CD4-positive, alpha-beta memory T cell (primary cell): ENCODE measurements at regions not wholly inside any gene's neighbourhood (a gene's known extent, or its start where the extent isn't known, plus 50 kb on each side); places are given as distances from the start of the nearest gene placed in this dataset.
"Not testable (repeated sequence)": the region's sequence is repeated elsewhere in the genome, so short reads cannot be mapped to it uniquely, and the experiment has no call there.

ENCODE experiments used
- CTCF ChIA-PET: fragments of 350-600 bp; sonication (Branson Sonifier 250); formaldehyde crosslinking; loops from one replicate; lab custom pipeline; 2021; ENCODE audit warnings: inconsistent platforms; ENCODE audit not compliant: partially characterized antibody; lab: Charles Lee
- POLR2A ChIA-PET: fragments of 350-600 bp; sonication (Branson Sonifier 250); formaldehyde crosslinking; loops from one replicate; lab custom pipeline; 2021; ENCODE audit not compliant: partially characterized antibody; lab: Charles Lee
- DNase-seq, 5 donors: peaks; one replicate each; pipeline versions ENCODE4 v3.0.0 to v3.0.0-alpha.2; 2020 to 2022; ENCODE audit warnings: mixed read lengths in 1 of 5
- H3K27ac ChIP-seq: one replicate; pipeline ENCODE4 v1.7.0; 2013; ENCODE audit warnings: low read depth, low read length
- H3K27me3 ChIP-seq: 2 replicates; pipeline ENCODE4 v1.7.0; 2013; ENCODE audit warnings: mild to moderate bottlenecking, low read length, moderate library complexity; ENCODE audit not compliant: insufficient read depth
- H3K36me3 ChIP-seq: 2 replicates; pipeline ENCODE4 v1.7.0; 2013; ENCODE audit warnings: mild to moderate bottlenecking, low read length, moderate library complexity; ENCODE audit not compliant: insufficient read depth
- H3K4me1 ChIP-seq: 2 replicates; pipeline ENCODE4 v1.7.0; 2013; ENCODE audit warnings: mild to moderate bottlenecking, low read length, moderate library complexity; ENCODE audit not compliant: insufficient read depth
- H3K4me3 ChIP-seq, 2 donors: one replicate each; pipeline ENCODE4 v1.7.0; 2013; ENCODE audit warnings: low read length in 2 of 2, mild to moderate bottlenecking in 1 of 2
- H3K9me3 ChIP-seq, 2 donors: one replicate each; pipeline ENCODE4 v1.7.0; 2013; ENCODE audit warnings: low read length in 2 of 2, control low read depth in 1 of 2; ENCODE audit not compliant: control insufficient read depth in 1 of 2
- H3K27ac Mint-ChIP-seq, 7 donors: one replicate each; pipeline ENCODE4 v1.8.0; 2020 to 2021; ENCODE audit warnings: mixed read lengths in 7 of 7, mild to moderate bottlenecking in 6 of 7, inconsistent platforms in 3 of 7, moderate library complexity in 3 of 7
- H3K27me3 Mint-ChIP-seq, 2 donors: one replicate each; pipeline ENCODE4 v1.8.0; 2020 to 2021; ENCODE audit warnings: mixed read lengths in 2 of 2
- H3K36me3 Mint-ChIP-seq, 2 donors: one replicate each; pipeline ENCODE4 v1.8.0; 2020 to 2021; ENCODE audit warnings: mixed read lengths in 2 of 2, inconsistent platforms in 1 of 2, mild to moderate bottlenecking in 1 of 2
- H3K4me1 Mint-ChIP-seq, 4 donors: one replicate each; pipeline ENCODE4 v1.8.0; 2020 to 2021; ENCODE audit warnings: mixed read lengths in 4 of 4, mild to moderate bottlenecking in 1 of 4
- H3K4me3 Mint-ChIP-seq, 8 donors: one replicate each; pipeline ENCODE4 v1.8.0; 2020 to 2021; ENCODE audit warnings: mixed read lengths in 8 of 8, mild to moderate bottlenecking in 7 of 8, moderate library complexity in 6 of 8, inconsistent platforms in 3 of 8
- H3K9me3 Mint-ChIP-seq, 8 donors: one replicate each; pipeline ENCODE4 v1.8.0; 2020 to 2021; ENCODE audit warnings: mixed read lengths in 8 of 8, mild to moderate bottlenecking in 5 of 8, inconsistent platforms in 3 of 8, moderate library complexity in 1 of 8
- intact Hi-C: fragments of 100-400 bp; cut with micrococcal nuclease; formaldehyde crosslinking; loops from one replicate; pipeline ENCODE4 v1.15.1; 2023

GRCh38 chr16:26391833-26392232 is 674.9 kb upstream of the C16orf82 start:
- no peak for DNase-seq
- Mint-ChIP-seq H3K27me3 (peaks cover 3 to 8% of the 10 kb centered on the region in 2 donors), H3K9me3 (peaks cover 0 to 5% (median under 1%) of the 10 kb centered on the region in 8 donors), H3K4me1 (no peaks in the 10 kb centered on the region), H3K27ac (no peak overlapping the region), H3K36me3 (no peaks in the 10 kb centered on the region), H3K4me3 (no peak overlapping the region)
- Histone ChIP-seq H3K36me3 (no peaks in the 10 kb centered on the region), H3K4me3 (no peak overlapping the region), H3K27me3 (no peaks in the 10 kb centered on the region), H3K9me3 (no peaks in the 10 kb centered on the region), H3K4me1 (no peaks in the 10 kb centered on the region), H3K27ac (no peak overlapping the region)
- intact Hi-C loops: no loop called here
- ChIA-PET POLR2A (no interaction called here), CTCF (no interaction called here)

- peaks cover 1 to 6% of the 10 kb centered on the region in 2 donors for H3K27me3 Mint-ChIP-seq
- no peak for DNase-seq
- H3K27me3 ChIP-seq: no peaks in the 10 kb centered on the region
These were observed 672.3 kb upstream of the C16orf82 start for GRCh38 chr16:26394409-26394808.

GRCh38 chr16:26395700-26396099 is 671.0 kb upstream of the C16orf82 start:
- Mint-ChIP-seq H3K36me3 (no peaks in the 10 kb centered on the region), H3K27ac (no peak overlapping the region), H3K4me1 (no peaks in the 10 kb centered on the region), H3K27me3 (peaks cover 1 to 6% of the 10 kb centered on the region in 2 donors), H3K4me3 (no peak overlapping the region), H3K9me3 (peaks cover 0 to 7% (median under 1%) of the 10 kb centered on the region in 8 donors)
- no peaks in the 10 kb centered on the region for H3K9me3 ChIP-seq
- H3K36me3 ChIP-seq: no peaks in the 10 kb centered on the region
- no peaks in the 10 kb centered on the region for H3K27me3 ChIP-seq
- H3K4me1 ChIP-seq: no peaks in the 10 kb centered on the region
- no peak for DNase-seq
- H3K27ac ChIP-seq: no peak overlapping the region
- CTCF ChIA-PET: no interaction called here
- no peak overlapping the region for H3K4me3 ChIP-seq
- intact Hi-C loops: no loop called here
- POLR2A ChIA-PET: no interaction called here

More at GRCh38 chr16:26394409-26394808, 672.3 kb upstream of the C16orf82 start:
- peaks cover 0 to 5% (median under 1%) of the 10 kb centered on the region in 8 donors for H3K9me3 Mint-ChIP-seq
- H3K4me1 ChIP-seq: no peaks in the 10 kb centered on the region
- ChIA-PET CTCF (no interaction called here), POLR2A (no interaction called here)
- no peaks in the 10 kb centered on the region for H3K4me1 Mint-ChIP-seq
- no peak overlapping the region for H3K4me3 ChIP-seq
- no peaks in the 10 kb centered on the region for H3K36me3 Mint-ChIP-seq
- no peak overlapping the region for H3K4me3 Mint-ChIP-seq
- H3K36me3 ChIP-seq: no peaks in the 10 kb centered on the region
- no peaks in the 10 kb centered on the region for H3K9me3 ChIP-seq
- no peak overlapping the region for H3K27ac Mint-ChIP-seq
- no peak overlapping the region for H3K27ac ChIP-seq
- intact Hi-C loops: no loop called here

GRCh38 chr16:26396511-26397235 is 670.1 kb upstream of the C16orf82 start:
- Mint-ChIP-seq H3K4me3 (no peak overlapping the region), H3K4me1 (no peaks in the 10 kb centered on the region), H3K27me3 (peaks cover 1 to 6% of the 10 kb centered on the region in 2 donors), H3K27ac (no peak overlapping the region), H3K36me3 (no peaks in the 10 kb centered on the region), H3K9me3 (peaks cover 0 to 7% (median 3%) of the 10 kb centered on the region in 8 donors)
- intact Hi-C loops: no loop called here
- H3K27ac ChIP-seq: no peak overlapping the region
- DNase-seq: no peak
- H3K9me3 ChIP-seq: no peaks in the 10 kb centered on the region
- no peaks in the 10 kb centered on the region for H3K4me1 ChIP-seq
- no peaks in the 10 kb centered on the region for H3K36me3 ChIP-seq
- no peaks in the 10 kb centered on the region for H3K27me3 ChIP-seq
- ChIA-PET CTCF (no interaction called here), POLR2A (no interaction called here)
- H3K4me3 ChIP-seq: no peak overlapping the region

GRCh38 chr16:26413780-26414179 is 652.9 kb upstream of the C16orf82 start:
- Histone ChIP-seq H3K4me1 (no peaks in the 10 kb centered on the region), H3K9me3 (no peaks in the 10 kb centered on the region), H3K4me3 (no peak overlapping the region), H3K36me3 (no peaks in the 10 kb centered on the region), H3K27ac (no peak overlapping the region), H3K27me3 (no peaks in the 10 kb centered on the region)
- H3K27me3 Mint-ChIP-seq: peaks cover 0 to 5% of the 10 kb centered on the region in 2 donors
- H3K36me3 Mint-ChIP-seq: no peaks in the 10 kb centered on the region
- no peaks in the 10 kb centered on the region for H3K4me1 Mint-ChIP-seq
- peaks cover 0 to 18% (median 5%) of the 10 kb centered on the region in 8 donors for H3K9me3 Mint-ChIP-seq
- intact Hi-C loops: no loop called here
- H3K27ac Mint-ChIP-seq: no peak overlapping the region
- ChIA-PET CTCF (no interaction called here), POLR2A (no interaction called here)
- no peak overlapping the region for H3K4me3 Mint-ChIP-seq
- no peak for DNase-seq

- H3K4me3 Mint-ChIP-seq, POLR2A ChIA-PET, H3K36me3 ChIP-seq, H3K4me1 ChIP-seq, H3K27me3 ChIP-seq, intact Hi-C loops, H3K4me3 ChIP-seq, H3K27me3 Mint-ChIP-seq, H3K36me3 Mint-ChIP-seq, H3K9me3 ChIP-seq, H3K27ac ChIP-seq, CTCF ChIA-PET, H3K4me1 Mint-ChIP-seq, H3K27ac Mint-ChIP-seq: not testable (repeated sequence)
- H3K9me3 Mint-ChIP-seq: peaks cover 0 to 14% (median 7%) of the 10 kb centered on the region in 8 donors
- DNase-seq: peak in 1 of 5 donors; percentile 22
These were observed 647.3 kb upstream of the C16orf82 start for GRCh38 chr16:26419458-26419857.

- Mint-ChIP-seq H3K9me3 (peaks cover 0 to 10% (median under 1%) of the 10 kb centered on the region in 8 donors), H3K27me3 (peaks cover 3% of the 10 kb centered on the region in 2 donors), H3K4me1 (no peaks in the 10 kb centered on the region), H3K4me3 (no peak overlapping the region), H3K36me3 (no peaks in the 10 kb centered on the region), H3K27ac (no peak overlapping the region)
- intact Hi-C loops: no loop called here
- Histone ChIP-seq H3K9me3 (no peaks in the 10 kb centered on the region), H3K36me3 (no peaks in the 10 kb centered on the region), H3K4me1 (no peaks in the 10 kb centered on the region), H3K4me3 (no peak overlapping the region), H3K27me3 (no peaks in the 10 kb centered on the region), H3K27ac (no peak overlapping the region)
- POLR2A ChIA-PET: no interaction called here
- CTCF ChIA-PET: no interaction called here
- no peak for DNase-seq
These were observed 636.1 kb upstream of the C16orf82 start for GRCh38 chr16:26430618-26431017.
